Stimulated activated CD4-positive, alpha-beta T cell treated with anti-CD3 and anti-CD28 coated beads, Interleukin-12 subunit alpha, Interleukin-12 subunit beta, amount 100 ng/mL, for 48 hours (primary cell): ENCODE measurements at regions not wholly inside any gene's neighbourhood (a gene's known extent, or its start where the extent isn't known, plus 50 kb on each side); places are given as distances from the start of the nearest gene placed in this dataset.

Experiments
- DNase-seq, 3 donors: peaks; one replicate each; pipeline ENCODE4 v3.0.0-alpha.2; 2020; ENCODE audit warnings: low read depth in 2 of 3, low spot score in 1 of 3

DNA sequence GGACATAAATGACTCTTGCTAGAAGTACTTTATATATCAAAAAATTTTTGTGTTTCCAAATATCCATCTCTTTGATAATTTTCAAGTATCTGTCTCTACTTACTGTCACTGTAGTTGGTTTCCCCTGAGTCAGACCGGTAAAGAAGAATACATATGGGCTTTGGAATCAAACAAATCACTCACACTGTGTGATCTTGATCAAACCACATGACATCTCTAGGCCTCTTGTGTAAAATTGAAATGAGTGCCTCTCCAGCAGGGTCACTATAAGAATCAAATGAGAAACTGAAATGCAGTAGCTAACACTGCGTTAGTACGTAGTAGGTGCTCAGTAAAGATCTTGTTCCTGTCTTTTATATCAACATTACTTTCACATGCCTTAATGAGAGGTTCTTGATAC lies 314.6 kb upstream of the STT3B start:
- no peak for DNase-seq

DNA sequence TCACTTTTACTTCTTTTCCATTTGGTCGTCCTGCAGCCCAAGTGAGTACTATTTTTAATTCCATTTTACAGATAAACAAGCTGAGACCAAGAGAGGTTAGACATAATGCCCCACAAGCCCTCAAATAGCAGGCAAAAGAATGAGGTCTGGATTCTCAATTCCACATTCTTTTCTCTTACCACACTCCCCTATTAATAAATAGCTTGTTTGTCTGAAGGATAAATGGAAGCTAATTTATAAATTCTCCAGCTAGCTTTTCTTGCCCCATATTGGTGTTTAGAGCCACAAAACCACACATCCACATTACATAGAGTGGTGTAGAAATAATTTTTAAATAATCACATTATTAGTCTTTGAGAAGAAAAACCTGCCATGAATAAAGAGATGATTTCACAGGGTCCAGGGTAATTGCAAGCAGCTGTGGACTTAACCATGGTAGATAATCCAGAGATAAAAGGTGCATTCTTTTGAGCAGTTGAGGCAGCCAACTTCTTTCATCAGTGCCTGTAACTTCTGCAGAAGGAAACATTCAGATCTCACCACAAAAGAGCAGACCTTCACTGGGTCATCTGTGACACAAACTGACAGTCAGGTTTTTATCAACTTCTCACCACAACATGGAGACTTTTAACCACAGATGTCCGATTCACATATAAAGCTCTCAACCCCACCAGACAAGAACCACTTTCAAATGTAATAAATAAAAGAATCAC lies 313.4 kb upstream of the STT3B start:
- DNase-seq: no peak

DNA sequence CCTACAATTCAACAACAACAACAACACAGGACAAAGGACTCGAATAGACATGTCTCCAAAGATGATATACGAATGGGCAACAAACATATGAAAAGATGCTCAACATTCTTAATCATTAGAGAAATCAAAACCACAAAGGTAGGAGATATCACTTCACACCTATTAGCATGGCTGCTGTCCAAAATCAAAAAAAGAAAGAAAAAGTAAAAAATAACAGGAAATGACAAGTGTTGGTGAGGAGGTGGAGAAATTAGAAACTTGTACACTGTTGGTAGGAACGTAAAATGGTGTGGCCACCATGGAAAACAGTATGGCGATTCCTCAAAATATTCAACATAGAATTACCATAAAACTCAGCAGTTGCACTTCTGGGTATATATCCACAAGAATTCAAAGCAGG lies 312.3 kb upstream of the STT3B start:
- no peak for DNase-seq

DNA sequence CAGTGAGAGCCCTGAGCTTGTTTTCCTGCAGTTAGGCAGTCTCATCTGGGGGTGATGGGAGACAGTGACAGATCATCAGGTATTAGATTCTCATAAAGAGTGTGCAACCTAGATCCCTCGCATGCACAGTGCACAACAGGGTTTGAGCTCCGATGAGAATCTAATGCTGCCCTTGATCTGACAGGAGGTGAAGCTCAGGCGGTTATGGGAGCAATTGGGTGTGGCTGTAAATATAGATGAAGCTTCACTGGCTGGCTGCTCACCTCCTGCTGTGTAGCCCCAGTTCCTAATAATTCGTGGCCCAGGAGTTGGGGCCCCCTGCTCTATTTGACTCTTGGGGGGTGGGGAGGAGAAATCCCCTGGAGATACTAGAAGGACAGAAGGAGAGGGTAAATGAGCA lies 309.4 kb upstream of the STT3B start:
- DNase-seq: no peak

DNA sequence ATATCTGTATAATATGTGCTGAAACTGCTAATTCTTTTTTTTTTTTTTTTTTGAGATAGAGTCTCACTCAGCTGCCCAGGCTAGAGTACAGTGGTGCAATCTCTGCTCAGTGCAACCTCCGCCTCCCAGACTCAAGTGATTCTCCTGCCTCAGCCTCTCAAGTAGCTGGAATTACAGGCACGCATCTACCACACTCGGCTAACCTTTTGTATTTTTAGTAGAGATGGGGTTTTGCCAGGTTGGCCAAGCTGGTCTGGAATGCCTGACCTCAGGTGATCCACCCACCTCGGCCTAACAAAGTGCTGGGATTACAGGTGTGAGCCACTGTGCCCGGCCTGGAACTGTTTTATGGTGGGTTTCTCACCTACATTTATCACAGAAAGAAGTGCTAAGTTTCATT lies 307.8 kb upstream of the STT3B start:
- DNase-seq: no peak

DNA sequence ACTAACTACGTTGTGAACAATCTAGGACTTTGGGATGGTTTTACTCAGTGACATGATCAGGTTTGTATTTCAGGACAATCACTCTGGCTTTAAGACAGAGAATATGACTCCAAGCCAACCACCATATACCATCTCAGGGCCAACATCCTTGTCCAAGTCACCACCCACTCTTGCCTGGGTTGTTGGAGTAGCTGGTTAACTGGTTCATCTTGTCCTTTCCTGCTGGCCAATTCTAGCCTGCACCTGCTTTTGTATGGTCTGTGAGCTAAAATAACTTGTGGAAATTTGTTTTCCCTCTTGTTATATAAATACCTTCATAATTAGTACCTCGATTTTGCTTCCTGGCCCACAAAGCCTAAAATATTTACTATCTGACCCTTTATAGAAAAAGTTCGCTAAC lies 306.8 kb upstream of the STT3B start:
- DNase-seq: no peak

DNA sequence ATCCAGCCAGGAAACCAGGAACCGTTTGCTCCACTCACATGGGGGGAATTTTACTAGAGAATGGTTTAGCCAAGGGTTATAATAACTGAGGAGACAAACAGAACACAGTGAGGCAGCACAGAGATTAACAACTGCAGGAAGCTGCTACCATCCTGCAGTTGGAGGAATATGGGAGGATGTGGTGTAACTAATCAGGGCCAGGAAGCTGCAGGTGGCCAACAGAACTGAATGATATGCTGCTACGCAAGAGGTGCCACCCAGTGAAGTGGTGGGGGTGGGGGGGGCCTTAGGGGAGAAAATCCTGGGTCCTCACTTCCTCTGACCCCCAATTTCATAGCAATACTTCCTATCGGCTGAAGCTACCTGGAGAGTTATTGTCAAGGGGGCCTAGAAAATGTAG lies 306.4 kb upstream of the STT3B start:
- DNase-seq: no peak

DNA sequence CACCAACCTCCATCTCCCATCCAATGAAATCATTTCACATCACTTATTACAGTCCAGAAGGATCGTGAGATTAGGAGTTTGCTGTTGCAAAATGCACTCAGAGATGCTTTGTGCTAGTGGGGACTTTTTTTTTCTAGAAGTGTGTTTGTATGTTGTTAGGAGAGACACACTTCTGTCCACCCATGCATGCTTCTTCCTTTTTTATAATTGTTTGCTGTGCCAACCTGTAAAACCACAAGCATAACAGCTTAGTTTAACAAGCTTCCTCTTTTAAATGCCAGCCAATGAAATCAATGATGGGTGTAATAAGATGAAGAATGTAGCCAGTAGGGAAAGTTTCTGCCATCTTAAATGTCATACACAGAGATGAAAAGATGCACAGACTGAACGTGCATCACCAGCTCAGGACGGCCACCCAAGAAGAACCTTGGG lies 305.6 kb upstream of the STT3B start:
- DNase-seq: no peak

DNA sequence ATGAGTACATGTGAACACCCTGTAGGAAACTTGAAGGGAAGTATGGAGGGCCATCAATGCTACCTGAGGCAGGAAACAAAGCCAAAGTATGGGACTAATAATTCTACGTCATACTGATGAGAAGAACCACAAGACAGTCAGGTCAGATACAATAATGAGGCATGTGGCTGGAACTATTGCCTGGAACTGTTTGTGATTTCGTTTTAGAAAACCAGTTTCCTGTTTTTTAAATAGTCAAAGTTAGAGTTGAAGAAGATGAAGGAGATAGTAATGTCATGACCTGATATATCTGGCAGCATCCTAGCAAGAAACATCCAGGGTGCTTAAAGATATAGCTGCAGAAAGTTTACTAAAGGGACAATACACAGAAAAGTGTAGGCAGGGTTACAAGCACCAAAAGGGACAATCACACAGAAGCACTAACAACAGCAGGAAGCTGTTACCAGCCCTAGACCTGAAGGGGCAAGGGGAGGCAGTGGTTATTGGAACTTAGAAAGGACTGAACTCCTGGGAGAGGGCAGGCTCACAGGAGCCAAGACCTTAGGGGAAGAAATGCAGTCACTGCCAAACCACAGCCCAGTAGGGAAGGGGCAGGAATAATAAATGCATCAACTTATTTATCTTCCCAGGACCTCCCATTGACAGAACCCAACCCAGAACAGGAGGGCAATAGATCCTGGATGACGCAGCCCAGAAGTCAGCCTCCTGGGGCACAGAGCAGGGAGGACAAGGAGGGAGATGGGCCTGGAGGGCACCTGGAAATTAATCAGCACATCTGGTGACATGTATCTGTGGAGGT lies 302.1 kb upstream of the STT3B start:
- DNase-seq: no peak

DNA sequence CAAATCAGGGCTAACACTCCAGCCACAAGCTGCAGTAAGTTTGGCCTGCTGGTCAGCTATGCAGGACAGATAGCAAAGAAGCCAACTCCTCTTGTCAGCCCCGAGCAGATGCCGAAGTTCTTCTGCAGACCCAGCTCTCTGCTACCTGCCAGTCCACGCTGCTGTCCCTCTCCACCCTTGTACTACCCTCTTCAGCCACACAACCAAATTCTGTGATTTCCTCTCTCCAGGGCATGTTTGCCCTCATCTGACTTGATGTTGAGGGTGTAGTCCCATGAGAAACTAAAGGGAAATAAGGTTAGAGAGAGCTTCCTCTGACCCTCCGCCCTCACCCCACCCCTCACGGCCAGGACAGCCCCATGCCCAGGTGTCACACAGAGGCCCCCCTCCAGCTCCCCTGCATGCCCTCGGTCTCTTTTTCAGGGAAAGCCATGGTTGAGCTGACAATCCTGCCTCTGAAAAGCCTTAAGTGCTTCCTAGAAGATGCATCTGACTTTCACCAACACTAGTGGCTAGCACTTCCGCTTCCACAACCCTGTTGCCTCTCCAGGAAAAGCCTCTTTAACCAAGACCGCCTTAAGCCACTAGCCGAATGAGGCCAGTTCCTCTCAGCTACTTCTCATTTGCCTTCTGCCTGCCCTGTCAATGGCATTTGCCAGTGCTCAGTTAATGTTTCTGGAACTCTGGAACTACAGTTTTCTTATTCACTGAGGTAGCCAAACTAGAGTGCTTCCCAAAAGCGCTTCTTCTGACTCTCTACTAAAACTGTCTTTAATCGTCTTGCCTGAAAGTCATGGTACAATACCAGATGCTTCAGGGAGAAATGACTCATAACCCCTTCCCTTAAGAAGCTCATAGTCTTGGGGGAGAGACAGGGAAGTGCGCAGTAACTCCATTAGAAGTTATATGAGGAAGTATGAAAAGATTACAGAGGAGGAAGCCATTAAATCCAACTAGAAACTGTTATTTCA lies 300.4 kb upstream of the STT3B start:
- no peak for DNase-seq

DNA sequence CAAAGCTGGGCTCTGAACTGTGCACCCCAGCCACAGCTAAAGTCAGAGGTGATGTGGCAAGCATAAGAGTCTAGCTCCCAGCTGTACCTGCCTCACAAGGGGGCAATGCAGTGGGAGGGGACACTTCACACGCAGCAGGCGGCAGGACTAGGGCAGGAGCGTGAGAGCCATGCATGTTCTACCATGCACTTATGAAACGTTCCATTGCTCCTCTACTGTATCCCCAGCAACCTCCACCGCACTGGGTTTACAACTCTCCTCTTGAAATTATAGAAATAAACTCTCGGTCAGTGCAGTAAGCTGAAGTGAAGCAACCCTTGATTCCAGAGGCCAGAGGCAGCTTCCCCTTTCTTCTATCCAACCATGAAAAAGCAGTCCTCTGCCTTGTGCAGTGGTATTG lies 298.6 kb upstream of the STT3B start:
- no peak for DNase-seq

DNA sequence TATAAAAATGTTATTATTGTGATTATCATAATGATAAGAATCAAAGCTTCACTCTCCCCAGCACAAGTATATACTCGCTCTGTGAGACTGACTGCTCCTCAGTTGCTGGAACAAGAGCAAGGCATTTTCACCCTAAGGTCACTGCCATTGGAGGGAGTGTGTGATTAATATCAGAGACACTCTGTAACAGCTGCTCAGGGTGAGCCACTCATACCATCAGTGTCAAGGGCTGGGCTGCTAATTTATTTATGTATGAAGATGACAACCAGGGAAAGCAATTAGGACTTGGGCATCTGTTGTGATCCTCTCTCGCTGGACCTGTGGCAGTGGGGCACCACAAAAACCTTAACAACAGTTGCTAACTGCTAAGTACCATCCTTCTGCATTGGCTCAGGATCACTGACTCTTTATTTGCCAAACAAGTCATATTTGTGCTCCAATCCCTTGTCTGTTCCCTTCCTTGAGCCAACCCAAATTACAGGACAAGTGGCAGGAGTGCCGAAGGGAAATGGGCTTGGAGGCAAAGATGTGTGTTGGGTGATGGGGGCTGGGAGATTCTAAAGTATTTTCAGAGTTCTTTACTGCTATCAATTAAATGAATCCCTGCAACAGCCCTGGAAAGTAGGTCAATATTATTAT lies 297.5 kb upstream of the STT3B start:
- no peak for DNase-seq

DNA sequence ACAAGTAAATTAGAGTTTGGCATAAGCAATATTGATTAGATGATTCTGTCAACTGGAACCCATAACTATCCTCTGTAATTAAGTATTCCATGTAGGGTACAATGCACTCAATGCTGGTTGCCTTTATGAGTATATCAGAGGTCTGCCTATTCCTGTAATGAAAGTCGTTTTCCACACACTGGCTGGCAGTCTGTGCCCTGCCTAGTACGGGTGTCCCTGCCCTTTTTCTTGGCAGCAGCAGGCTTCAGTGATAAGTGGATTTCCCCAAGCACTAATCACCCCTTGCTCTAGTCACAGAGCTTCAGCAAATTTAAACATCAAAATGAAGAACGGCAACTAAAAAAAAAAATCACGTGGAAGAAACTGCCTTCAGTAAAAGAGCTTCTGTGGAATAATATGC lies 294.8 kb upstream of the STT3B start:
- no peak for DNase-seq

DNA sequence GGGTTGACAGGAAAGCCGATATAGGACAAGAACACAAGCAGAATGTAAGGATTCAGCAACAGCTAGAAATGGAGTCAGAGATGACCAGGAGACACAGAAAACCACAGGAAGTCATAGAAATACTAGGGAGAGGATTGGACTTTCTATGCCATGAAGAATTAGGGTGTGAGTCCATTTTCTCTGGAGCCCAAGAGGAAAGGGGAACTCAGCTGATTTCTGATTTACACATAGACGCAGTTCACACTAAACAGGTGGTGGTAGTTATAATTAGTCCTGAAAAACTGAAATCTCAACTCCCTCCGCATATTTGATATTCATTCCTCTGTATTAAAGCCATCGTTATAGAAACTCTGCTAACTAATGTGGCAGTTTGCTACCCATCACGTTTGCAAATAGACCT lies 292.7 kb upstream of the STT3B start:
- DNase-seq: no peak

DNA sequence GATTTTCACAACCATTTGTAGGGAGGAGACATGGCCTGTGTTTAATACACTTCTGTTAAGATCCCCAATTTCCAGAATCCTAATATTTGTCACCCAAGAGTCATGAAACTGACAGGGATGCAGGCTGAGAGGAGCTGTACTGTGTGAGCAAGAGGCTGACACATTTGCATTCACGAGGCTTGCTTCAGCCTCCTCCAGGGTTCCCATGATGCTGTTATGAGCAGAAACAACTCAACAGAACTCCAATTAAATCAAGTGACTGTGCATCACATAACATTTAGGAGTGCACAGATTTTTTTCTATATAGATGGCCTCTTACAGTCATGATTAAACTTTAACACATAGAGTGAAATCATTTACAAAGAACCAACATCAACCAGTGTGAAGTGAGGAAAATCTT lies 292.3 kb upstream of the STT3B start:
- DNase-seq: no peak

DNA sequence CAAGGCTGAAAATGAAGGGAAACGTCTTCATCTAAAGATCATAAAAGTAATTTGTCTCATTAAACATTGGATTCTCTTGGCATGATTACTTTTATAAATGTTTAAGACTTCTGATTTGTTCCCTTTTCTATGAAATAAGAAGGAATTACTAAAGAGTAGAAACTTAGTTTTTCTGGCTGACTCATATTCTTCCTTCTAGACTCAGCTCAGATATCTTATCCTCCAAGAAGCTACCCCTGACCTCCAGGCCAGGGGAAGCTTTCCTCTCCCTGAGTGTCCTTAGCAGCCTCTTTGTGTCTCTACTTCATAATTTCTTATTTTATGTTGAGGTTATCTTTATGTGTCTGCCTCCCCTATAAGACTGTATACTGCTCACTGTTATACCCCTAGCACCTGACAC lies 291.9 kb upstream of the STT3B start:
- no peak for DNase-seq

DNA sequence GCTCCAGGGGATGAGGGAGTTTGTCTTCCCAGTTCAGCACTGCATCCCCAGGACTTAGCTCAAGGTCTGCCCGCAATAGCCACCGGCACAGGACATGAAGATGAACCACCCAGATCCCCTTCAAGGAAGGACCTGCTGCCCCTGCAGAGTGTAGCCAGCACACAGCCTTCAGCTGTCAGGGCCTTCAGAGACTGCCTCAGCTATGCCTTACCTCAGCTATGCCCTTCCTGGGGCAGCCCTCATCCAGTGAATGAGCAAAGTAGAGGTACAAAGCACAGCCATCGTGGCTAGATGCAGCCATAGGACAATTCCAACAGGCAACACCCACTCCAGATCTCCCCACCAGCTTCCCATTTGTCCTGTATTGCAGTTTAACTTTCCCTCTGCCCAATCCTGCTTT lies 291.2 kb upstream of the STT3B start:
- DNase-seq: no peak

DNA sequence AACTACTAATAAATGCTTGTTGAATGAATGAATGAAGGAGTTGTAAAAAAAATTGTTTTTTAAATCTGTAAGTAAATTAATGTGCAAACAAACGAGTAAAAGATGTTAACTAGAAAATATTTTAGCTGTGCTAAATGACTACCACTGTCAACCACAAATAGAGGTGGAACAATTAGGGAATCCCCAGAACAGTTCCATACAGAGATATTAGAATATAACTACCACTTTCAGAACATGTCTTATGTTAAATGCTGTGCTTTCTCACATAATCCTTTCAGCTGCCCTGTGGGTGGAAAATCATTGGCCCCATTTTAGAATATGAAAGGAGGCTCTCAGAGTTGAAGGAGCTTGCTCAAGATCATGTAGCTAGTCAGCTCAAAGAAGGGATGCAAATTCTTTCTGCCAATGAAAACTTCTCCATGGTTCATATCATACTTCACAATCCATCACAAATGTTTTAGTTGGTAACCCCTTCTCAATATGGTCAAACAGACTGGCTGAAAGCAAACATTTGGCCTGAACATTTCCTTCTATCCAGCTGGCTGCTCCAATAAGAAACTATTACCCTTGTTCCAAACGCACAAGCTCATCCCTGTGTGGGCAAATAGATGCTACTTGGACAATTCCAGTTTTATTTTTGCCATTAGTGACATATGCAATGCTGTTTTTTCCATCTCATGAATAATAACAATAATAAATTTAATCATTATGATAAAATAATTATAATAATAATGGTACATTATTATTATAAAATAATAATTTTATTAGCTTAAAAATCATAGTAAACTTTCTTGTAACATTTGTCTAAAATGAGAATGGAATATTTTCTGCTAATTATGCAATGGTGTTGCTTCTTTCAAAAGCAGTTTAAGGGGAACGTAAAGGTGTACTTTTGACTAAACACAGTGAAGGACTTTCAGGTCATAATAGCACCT lies 290.4 kb upstream of the STT3B start:
- no peak for DNase-seq

DNA sequence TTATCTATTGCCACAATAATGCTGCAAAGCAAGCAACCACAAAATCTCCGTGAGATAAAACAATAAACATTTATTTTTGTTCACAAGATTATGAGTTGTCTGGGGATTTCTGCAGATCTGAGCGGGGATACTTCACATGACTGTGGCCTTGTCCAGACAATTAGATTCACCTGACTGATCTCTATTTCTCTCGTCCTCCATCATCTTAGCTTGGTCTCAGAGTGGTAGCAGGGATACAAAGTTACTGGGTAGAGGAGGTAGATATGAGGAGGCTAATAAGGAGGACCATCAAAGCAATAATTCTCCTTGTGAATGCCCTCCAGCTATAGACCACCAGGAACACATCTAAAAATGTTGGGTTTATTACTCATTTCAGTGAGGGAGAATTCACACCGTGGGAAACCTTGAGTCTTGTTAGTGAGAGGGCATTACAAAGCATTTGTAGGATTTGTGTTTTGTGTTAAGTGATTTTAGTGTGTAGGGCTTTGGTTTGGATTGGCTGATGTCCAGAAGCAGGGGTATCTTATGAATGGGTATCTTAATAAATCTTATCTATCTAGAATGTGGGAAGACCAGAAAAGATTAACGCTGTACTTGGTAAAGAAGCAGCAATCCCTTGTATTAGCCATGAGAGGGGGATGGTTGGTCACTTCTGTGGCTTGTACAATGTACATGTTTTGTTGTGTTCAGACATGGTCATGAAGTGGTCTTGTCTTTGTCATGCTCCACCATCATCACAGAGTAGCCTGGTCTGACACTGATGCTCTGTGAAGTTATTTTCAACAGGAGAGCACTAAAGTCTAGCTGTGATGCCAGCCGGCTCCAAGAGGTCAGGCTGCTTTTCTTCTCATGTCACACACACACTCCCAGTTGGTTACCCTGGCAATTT lies 287.6 kb upstream of the STT3B start:
- no peak for DNase-seq
